SK-N-SH (cell line): ENCODE measurements at regions not wholly inside any gene's neighbourhood (a gene's known extent, or its start where the extent isn't known, plus 50 kb on each side); places are given as distances from the start of the nearest gene placed in this dataset.

ENCODE experiments used
- CTCF ChIA-PET: fragments of 300-600, 350-600 bp; formaldehyde crosslinking; extraction: SDS; loops from one replicate; lab custom pipeline; 2021; lab: Yijun Ruan, JAX
- POLR2A ChIA-PET: fragments of 350-600 bp; sonication (Branson Sonifier 250); formaldehyde crosslinking; extraction: SDS; loops from one replicate; lab custom pipeline; 2020; ENCODE audit warnings: antibody characterized with exemption, inconsistent platforms; lab: Yijun Ruan, JAX
- DNase-seq: peaks from one replicate; pipeline ENCODE4 v3.0.0; 2012
- H2AFZ ChIP-seq: fragments of 200-600 bp; sonication (generic); 2 replicates; pipeline ENCODE4 v1.8.1; 2016; ENCODE audit warnings: antibody characterized with exemption, mild to moderate bottlenecking, low read depth
- H3F3A ChIP-seq: fragments of 200-600 bp; sonication (generic); replicated peaks from 2 replicates; pipeline ENCODE3; 2016; ENCODE audit warnings: antibody characterized with exemption, mild to moderate bottlenecking; ENCODE audit not compliant: insufficient read depth
- H3K27ac ChIP-seq, 2 experiments: fragments of 200-500 bp in 1 of 2; fragments of 200-600 bp in 1 of 2; sonication (Bioruptor generic) in 1 of 2; sonication (generic), shearing (Covaris generic) in 1 of 2; 2 replicates each; pipeline versions ENCODE4 v1.5.1 to v1.6.1; 2014 to 2016; ENCODE audit warnings: low read depth in 2 of 2, inconsistent platforms in 1 of 2, low read length in 1 of 2, mild to moderate bottlenecking in 1 of 2, mixed read lengths in 1 of 2
- H3K27me3 ChIP-seq: fragments of 200-600 bp; sonication (generic), shearing (Covaris generic); 2 replicates; pipeline ENCODE4 v1.6.1; 2016; ENCODE audit warnings: mixed run types; ENCODE audit not compliant: insufficient read depth
- H3K36me3 ChIP-seq, 2 experiments: fragments of 200-500 bp in 1 of 2; fragments of 200-600 bp in 1 of 2; sonication (Bioruptor generic) in 1 of 2; sonication (generic) in 1 of 2; replicated peaks in 1 of 2; 2 replicates each; pipeline versions ENCODE3 to v1.5.1; 2014 to 2016; ENCODE audit warnings: low read length in 1 of 2, mild to moderate bottlenecking in 1 of 2; ENCODE audit not compliant: insufficient read depth in 2 of 2, control insufficient read depth in 1 of 2
- H3K4me1 ChIP-seq, 2 experiments: fragments of 200-500 bp in 1 of 2; fragments of 200-600 bp in 1 of 2; sonication (Bioruptor generic) in 1 of 2; sonication (generic), shearing (Covaris generic) in 1 of 2; 2 replicates each; pipeline versions ENCODE4 v1.5.1 to v1.6.1; 2014 to 2016; ENCODE audit warnings: low read depth in 1 of 2, low read length in 1 of 2, mixed run types in 1 of 2; ENCODE audit not compliant: insufficient read depth in 2 of 2, control insufficient read depth in 1 of 2
- H3K4me2 ChIP-seq: fragments of 200-600 bp; sonication (generic), shearing (Covaris generic); 2 replicates; pipeline ENCODE4 v1.6.1; 2017; ENCODE audit warnings: mixed run types
- H3K4me3 ChIP-seq, 2 experiments: fragments of 200-500 bp in 1 of 2; fragments of 200-600 bp in 1 of 2; sonication (Bioruptor generic) in 1 of 2; sonication (generic), shearing (Covaris generic) in 1 of 2; 2 replicates each; pipeline versions ENCODE4 v1.5.1 to v1.8.1; 2014 to 2016; ENCODE audit warnings: low read depth in 2 of 2, inconsistent platforms in 1 of 2, low read length in 1 of 2, mild to moderate bottlenecking in 1 of 2, mixed read lengths in 1 of 2, moderate library complexity in 1 of 2
- H3K79me2 ChIP-seq: fragments of 200-600 bp; sonication (generic); 2 replicates; pipeline ENCODE4 v1.8.1; 2017; ENCODE audit warnings: mild to moderate bottlenecking; ENCODE audit not compliant: insufficient read depth
- H3K9ac ChIP-seq: fragments of 200-600 bp; sonication (generic); 2 replicates; pipeline ENCODE4 v1.6.1; 2017; ENCODE audit warnings: mixed run types
- H3K9me2 ChIP-seq: fragments of 200-600 bp; sonication (generic); 2 replicates; pipeline ENCODE4 v1.6.1; 2017; ENCODE audit warnings: mixed run types
- H3K9me3 ChIP-seq: fragments of 200-600 bp; sonication (generic); 2 replicates; pipeline ENCODE4 v1.6.1; 2017; ENCODE audit warnings: mixed run types, mild to moderate bottlenecking, moderate library complexity
- H4K20me1 ChIP-seq: fragments of 200-600 bp; sonication (generic); 2 replicates; pipeline ENCODE4 v1.6.1; 2017; ENCODE audit warnings: mild to moderate bottlenecking, mixed run types; ENCODE audit not compliant: insufficient read depth
- CHD2 ChIP-seq: fragments of 150-350 bp; IDR thresholded peaks from 2 replicates; pipeline ENCODE4 v1.6.1; 2018; ENCODE audit warnings: low read length; ENCODE audit not compliant: partially characterized antibody
- GABPA ChIP-seq: IDR thresholded peaks from 2 replicates; pipeline ENCODE4 v1.4.0; 2012; ENCODE audit warnings: low read depth, mild to moderate bottlenecking
- YY1 ChIP-seq: IDR thresholded peaks from 2 replicates; pipeline ENCODE4 v1.4.0; 2012; ENCODE audit warnings: low read depth, mild to moderate bottlenecking
- WGBS: methylation state at CpG from one replicate; pipeline ENCODE4 v1.1.6; 2017; ENCODE audit warnings: low lambda C conversion rate; 5-methylcytosine and 5-hydroxymethylcytosine counted together
- TF ChIP-seq, protein P1 (sequence below): IDR thresholded peaks from 2 replicates; pipeline ENCODE4 v1.4.0; 2012; ENCODE audit warnings: low read depth, borderline replicate concordance

DNA sequence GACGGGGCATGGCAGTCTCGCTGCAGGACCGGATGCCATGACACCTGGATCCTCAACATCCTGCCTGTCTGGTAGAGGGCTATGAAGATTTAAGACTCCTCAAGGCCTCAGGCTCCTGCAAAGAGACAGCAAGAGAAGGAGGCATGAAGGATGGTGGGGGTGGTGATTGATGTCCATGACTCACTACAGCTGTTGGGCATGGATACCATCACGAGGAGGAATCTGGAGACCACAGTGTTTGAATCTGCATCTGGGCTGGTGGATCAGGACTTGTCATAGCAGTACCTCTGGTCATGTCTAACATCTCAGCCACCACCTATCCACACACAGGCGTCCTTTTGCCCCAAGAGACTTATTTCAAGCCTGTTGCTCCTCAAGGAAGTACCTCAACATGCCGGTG, 50.2 kb upstream of the WSCD1 start (continued):
- TF ChIP-seq GABPA, result no peak
- TF ChIP-seq, all 33 proteins: peak for 0

GRCh38 chr17:6020376-6021010, 49.7 kb upstream of the WSCD1 start:
- H3K79me2 ChIP-seq, result no peaks in the 10 kb centered on the region
- no peak overlapping the region for H3K27ac ChIP-seq
- no peaks in the 10 kb centered on the region for H3K4me1 ChIP-seq
- H3K4me2 ChIP-seq, result no peak overlapping the region
- no peak overlapping the region for H2AFZ ChIP-seq
- no peak overlapping the region for H3K9ac ChIP-seq
- H3K27me3 ChIP-seq, result peaks cover 19% of the 10 kb centered on the region; the same call in 1 of the 2 replicates
- H3F3A ChIP-seq, result no peaks in the 10 kb centered on the region
- no peaks in the 10 kb centered on the region for H3K9me3 ChIP-seq
- no peak overlapping the region for H3K4me3 ChIP-seq
- CTCF ChIA-PET, result no interaction called here
- POLR2A ChIA-PET, result no interaction called here
- no peaks in the 10 kb centered on the region for H3K9me2 ChIP-seq
- H3K36me3 ChIP-seq, result no peaks in the 10 kb centered on the region
- H4K20me1 ChIP-seq, result no peaks in the 10 kb centered on the region
- TF ChIP-seq YY1 (no peak), CHD2 (no peak), GABPA (no peak)
- TF ChIP-seq, protein P1, sequence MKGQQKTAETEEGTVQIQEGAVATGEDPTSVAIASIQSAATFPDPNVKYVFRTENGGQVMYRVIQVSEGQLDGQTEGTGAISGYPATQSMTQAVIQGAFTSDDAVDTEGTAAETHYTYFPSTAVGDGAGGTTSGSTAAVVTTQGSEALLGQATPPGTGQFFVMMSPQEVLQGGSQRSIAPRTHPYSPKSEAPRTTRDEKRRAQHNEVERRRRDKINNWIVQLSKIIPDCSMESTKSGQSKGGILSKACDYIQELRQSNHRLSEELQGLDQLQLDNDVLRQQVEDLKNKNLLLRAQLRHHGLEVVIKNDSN, result no peak
- 4% methylated on average over 3 of the region's 3 CpGs for WGBS
- DNase-seq, result no peak
